Activated CD4-positive, alpha-beta T cell treated with anti-CD3 and anti-CD28 coated beads for 4 hours (primary cell): ENCODE measurements at regions not wholly inside any gene's neighbourhood (a gene's known extent, or its start where the extent isn't known, plus 50 kb on each side); places are given as distances from the start of the nearest gene placed in this dataset.

ENCODE experiments used
- DNase-seq, 2 donors: peaks; one replicate each; pipeline ENCODE4 v3.0.0-alpha.2; 2020

DNA sequence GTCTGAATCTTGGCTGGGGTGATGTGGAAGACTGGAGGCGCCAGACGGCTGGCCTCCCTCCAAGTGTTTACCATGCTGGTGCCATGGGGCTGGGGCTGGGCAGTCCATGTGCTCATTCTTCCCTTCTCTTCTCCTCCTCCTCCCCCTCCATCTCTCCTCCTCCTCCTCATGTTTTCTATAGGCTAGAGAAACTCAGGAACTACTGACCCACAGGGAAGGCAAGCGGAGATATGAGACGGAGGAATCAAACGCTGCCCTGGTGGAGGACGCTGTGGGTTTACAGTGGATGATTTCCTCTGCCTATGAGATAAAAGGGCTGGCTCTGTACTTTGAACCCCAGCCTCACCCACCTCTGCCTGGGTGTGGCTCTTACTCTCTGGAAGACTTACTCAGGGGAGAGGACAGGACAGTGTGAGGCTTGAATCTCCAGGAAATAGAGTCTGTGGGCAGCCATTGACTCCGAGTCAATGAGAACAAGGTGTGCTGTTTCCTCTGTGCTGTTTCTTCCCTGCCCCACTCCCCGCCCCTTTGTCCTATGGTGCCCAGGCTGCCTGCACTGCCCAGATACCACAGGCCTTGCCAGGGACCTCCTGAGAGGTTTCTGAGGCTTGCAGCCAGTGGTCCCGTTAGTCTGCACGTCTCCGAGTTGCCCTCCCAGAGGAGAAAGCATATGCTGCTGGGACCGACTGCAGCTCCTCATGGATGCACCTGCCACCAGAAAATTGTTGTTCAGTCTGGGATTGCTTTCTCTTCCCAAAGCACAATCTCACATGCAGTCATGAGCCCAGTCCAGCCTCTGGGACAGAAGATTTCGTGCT is 132.6 kb upstream of the ARHGAP5 start:
- no peak for DNase-seq

DNA sequence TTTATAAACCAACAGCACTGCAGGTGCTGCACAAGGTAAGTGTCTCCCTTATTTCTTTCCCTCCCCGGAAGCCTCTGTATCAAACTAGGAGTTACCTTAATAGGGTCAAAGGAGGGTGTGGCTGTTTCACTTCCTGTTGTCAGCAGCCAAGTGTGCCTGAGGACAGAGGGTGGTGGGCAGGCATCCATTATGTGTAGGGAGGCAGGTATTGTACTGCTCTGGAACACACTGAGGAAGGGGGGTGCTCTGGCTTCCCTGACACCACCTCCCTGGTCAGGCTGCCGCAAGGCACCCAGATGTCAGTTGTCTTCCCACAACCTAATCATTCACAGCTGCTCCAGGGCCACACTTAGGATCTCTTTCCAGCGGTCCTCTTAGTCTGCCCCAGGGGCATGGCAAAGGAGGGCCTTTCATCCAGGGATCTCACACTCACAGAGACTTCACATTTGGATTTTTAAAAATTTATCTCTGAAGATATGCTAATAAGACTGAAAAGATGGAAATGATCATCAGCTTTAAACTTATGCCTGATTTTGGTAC is 132.0 kb upstream of the ARHGAP5 start:
- no peak for DNase-seq

DNA sequence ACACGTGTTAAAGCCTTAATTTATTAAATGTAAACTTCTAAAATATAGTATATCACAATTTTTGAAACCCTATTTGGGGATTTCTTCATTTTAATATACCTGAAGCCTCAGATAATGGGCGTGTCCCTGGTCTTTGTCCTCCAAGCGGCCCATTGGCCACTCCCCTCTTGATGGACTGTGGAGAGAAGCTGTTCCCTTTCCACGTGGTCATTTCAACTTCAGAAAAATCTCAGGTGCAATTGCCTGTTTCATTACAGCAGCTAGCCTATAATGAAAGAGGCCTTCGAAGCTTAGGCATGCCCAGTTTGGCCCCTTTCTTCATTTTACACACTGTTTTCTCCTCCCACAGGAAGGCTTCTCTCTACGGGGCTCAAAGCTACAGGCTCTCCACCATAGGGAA is 131.4 kb upstream of the ARHGAP5 start:
- DNase-seq = no peak

DNA sequence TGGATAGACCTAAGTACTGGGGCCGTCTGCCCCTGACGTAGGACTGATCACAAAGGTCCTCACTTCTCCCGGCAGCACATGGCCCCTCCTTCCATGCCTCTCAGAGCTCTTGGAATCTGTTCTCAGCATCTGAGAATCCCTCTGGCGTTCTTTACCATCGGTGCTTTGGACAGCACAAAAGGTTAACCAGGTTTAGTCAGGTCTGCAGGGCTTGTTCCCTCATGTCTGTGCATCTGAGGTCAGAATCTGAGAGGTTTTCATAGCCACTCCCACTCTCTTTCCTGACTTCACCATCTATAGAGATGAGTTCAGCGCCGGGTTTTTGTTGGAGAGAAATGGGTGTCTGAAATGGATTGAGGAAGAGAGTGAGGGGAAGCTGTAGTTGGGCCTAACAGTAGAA is 130.0 kb upstream of the ARHGAP5 start:
- DNase-seq = no peak

DNA sequence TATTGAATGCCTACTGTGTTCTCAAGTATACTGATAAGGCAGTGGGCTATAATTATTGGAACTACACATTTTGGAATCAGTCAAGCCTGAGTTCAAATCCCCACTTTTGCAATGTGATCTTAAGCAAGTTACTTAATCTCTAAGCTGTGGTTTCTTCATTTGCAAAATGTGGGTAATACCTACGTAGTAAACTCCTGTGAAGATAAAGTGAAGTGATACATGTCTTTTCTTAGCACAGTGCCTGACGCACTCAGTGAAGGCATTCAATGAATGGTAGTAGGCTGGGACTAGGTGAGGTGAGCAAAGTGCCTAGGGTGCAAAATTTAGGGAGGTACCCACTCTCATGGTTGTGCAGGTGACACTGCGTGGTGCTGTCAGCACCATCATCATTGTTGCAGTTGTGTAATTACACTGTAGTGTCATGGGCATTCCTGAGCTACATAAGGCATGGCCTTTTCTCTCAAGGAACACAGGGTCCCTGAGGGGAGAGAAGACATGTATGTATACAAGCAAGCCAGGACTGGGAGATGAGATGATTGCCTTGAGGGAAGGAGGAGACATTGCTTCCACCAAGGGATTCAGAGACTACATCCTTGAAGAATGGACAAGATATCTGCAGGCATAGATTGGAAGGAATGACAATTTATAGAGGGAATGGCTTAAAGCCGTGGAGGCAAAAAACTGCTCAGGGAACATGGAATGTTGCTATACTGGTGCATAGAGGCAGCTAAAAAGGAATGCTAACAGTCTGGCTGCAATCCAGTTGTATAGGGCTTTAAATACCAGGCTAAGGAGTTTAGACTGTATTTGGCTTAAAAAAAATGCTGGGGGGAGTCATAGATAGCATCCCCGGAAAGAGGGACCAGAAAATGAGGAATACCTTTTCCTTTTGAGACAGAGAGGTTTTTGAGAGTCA is 129.2 kb upstream of the ARHGAP5 start:
- DNase-seq = no peak

DNA sequence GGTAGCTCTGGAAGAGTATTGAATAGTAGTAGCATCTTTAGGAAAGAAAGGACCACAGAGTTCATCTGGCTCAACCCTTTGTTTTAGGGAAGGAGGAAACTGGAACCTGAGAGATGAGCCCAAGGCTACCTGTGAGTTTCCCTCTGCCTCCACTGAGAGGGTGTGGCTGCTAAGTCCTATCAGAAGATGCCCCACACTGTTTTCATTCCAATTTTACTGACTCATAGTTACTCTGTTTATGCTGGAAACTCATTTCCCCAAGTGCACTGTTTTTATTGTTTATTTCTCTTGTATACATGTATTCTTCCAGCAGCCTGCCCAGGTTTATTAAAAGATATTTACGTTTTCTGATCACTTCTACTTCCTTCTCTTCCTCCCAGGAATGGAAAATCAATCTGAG is 127.4 kb upstream of the ARHGAP5 start:
- no peak for DNase-seq

DNA sequence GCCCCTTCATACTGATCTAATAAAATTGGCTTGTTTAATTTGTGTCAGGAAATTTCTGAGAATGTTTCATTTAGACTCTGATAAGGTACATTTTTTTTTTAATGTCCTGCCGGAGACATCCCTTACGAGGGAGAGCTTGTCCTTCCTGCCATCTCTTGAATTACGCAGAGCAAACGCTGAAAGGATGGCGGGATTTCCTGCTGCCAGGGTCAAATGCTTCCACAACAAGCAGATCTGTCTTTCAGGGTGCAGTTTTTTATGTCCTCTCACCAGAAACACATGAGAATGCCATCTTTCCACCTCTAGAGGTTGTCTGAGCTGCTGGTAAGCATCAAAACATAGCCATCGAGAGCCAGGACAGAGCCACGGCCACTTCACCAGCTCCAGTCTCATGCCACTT is 126.8 kb upstream of the ARHGAP5 start:
- DNase-seq = no peak

DNA sequence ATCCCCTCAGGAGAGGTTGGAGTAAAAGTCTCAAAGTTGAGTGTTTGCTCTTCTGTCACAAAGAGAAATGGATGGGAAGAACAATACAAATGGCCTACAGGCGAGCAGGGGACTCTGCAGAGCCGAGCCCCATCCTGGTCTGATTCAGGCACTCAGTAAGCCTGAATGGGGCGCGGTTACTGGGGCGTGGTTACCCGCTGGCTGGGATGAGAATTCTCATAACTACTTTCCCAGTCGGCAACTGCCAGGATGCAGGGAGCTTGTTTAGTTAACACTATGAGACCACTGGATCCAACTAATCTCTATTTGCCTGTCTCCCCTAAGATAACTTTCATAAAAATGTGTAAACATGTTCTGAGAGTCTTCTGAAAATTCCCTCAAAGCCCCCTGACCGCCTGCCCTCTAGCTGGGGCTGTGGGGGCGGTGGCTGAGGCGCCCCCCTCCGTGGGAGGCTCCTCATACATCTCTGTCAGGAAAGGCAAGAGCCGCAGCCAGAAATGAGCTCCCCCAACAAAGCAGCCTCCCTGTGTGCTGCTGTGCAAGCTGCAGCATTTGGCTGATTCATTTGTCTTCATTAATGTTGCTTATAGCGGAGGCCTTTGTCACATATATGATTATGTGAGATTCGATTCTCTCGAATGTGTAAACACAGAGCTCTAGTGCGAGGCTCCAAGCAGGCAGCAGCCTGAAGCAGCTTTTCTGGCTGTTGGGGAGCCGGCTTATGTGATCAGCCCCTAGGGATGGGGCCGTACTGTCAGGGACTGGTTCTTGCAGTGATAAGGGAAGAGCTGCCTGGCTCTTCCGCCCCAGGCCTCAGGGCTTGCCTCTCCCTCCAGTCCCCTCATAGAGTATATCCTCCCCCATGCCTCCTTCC is 126.1 kb upstream of the ARHGAP5 start:
- no peak for DNase-seq

DNA sequence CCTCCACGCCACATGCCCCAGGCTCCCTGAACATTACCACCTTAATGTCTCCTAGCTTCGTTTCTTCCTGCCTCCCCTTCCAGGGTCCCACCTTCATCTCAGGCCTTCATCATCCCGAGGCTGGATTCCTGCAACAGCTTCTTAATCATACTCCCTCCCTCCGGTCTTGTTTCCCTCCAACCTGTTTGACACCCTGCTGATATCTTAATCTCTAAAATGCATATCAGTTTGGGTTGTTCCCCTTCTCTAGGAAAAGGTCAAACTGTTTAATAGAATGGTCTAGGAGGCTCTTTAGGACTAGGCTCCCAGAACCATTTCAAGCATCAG is 125.5 kb upstream of the ARHGAP5 start:
- DNase-seq = no peak

DNA sequence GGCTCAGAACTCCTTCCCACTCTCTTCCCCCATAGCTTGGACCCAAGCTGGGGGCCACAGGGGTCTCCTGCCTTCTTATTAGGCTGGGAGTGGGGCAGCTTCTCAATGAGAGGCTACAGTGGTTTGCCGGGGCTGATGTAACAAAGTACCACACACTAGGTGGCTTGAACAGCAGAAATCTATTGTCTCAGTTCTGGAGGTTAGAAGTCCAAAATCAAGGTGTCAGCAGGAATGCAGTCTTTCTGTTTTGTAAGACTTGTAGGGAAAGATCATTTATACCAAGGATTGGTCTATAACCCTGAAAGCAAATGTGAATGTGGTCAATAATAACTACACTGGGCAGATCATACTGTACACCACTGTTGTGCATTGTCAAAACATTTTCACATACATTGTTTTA is 124.5 kb upstream of the ARHGAP5 start:
- DNase-seq = no peak

DNA sequence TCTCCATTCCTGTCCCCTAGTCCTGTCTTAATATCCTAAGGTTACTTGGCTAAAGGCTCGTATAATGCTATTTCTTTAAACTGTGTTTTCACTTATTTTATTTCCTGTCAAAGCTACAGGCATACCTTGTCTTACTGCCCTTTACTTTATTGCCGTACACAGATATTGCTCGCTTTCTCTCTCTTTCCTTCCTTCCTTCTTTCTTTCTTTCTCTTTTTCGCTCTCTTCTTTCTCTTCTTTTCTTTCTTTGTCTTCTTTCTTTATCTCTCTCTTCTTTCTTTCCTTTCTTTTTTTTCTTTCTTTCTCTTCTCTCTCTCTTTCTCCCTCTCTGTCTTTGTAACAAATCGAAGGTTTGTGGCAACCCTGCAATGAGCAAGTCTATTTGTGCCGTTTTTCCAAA is 123.9 kb upstream of the ARHGAP5 start:
- DNase-seq = no peak

DNA sequence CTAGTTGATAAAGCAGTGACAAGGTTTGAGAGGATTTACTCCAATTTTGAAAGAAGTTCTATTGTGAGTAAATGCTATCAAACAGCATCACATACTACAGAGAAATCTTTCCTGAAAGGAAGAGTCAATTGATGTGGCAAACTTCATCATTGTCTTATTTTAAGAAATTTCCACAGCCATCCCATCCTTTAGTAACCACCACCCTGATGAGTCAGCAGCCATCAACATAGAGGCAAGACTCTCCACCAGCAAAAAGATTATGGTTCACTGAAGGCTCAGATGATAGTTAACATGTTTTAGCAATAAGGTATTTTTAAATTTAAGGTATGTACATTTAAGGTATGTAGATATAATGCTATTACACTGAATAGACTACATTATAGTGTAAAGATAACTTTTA is 122.1 kb upstream of the ARHGAP5 start:
- DNase-seq = no peak

DNA sequence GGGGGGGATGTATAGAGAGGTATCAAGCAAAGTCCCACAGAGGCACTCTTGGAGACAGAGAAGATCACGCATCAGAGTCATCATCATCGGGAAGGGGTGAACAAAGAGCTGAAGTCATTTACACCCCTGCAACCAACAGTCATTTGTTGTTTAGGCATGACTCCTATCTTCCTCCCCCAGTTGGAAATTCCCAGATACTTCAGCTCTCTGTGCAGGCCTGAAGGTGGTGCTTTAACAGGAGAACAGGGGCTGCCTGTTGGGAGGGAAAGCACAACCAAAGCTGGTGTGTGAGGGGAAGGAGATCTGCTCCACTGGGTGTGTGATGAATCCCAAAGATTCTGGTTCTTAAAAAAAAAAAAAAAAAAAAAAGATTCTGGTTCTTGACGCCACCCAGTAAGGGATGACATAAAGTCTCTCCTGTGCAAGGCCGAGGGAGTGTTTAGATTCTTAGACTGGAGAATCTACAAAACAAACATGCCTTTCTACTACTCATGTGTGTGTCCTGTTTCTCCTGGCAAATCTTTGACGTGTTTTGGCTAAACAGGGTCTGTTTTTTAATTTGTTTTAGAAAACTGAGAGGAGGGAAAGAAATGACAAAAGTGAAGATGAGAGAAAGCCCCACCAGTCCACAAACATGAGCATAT is 121.0 kb upstream of the ARHGAP5 start:
- DNase-seq = no peak

DNA sequence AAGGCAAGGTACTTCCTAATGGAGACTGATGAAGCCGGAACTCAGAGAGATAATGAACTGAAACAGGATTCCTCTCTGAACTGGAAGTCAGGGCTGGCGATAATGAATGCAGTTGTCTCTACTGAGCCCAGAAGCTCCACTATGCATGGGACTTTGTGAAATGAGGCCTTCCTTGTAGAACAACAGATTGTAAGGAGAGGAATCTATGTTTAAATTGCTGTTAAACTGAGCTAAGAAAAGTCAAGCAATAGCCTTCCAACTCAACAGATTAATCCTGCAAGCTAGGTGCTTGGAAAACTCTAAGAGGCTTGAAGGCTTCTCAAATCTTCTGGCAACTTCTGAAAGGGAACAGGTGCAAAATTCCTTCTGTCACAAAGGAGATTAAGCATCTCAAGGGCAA is 119.5 kb upstream of the ARHGAP5 start:
- DNase-seq = no peak

DNA sequence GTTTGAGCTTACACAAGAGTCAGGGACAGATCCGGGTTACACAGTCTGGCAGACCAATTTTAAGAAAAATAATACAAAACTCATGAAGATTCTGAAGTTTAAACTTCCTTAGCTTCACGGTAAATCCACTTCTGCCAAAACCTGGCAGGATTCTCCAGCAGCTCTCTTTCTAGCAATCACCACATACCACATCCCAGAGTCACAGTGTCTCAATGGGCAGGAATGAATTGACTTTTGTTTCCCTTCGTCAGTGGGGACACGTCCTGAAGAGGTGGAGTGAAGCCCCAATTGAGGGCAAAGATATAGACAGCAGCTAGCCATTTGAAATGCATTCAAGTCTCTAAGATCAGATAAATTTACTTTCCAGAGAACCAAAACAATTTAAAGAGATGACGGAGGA is 117.1 kb upstream of the ARHGAP5 start:
- no peak for DNase-seq

DNA sequence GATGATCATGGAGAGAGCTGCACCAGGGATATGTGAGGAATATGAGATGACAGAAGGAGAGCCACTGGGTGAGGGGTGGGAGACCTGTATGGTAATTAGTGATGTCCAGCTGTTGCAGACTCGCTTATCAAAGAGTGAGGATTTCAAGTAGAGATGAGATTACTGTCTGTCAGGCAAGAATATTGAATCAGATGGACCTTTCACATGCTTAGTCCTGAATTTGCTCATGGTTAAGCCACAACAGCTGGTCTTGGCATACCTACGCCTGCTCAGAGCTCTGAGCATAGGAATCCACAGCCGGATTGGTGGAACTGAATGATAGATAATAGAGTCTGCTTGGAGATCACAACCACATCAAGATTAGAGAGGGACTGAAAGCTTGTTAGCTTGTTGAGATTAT is 115.2 kb upstream of the ARHGAP5 start:
- no peak for DNase-seq

DNA sequence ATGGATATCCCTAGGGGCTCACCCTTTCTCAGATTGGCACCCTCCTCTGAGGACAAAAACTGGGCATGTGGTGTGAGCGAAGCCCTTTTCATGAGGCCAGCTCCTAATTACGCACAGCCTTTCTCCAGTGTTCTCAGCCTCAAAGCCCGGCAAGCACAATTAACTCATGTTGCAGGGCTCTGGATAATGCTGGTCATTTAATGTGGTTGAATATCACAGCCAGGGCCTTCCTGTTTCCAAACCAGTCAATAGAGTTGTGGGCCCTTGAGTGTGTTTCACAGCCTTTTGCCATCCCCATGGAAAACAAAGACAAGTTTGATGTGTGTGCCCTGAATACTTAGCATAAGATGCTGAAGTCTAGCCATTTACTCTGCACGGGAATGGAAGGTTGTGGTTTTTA is 114.2 kb upstream of the ARHGAP5 start:
- DNase-seq = no peak

DNA sequence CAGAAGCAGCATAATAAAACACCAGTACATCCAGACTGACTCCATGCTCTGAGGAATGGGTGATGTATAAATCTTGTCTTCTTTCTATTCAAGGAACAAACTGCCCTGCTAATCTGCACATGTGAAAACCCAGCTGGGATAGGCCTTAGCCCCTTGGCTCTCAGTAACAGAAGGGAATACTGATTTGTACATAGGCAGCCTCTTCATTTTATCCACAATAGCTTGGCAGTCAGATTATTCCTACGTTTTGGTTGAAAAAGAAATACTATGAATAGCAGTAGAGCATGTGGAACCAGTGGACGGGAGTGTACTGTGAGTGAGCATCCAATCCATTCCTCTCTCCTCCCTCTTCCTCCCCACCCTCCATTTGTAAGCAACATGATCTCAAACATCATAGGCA is 113.5 kb upstream of the ARHGAP5 start:
- no peak for DNase-seq

DNA sequence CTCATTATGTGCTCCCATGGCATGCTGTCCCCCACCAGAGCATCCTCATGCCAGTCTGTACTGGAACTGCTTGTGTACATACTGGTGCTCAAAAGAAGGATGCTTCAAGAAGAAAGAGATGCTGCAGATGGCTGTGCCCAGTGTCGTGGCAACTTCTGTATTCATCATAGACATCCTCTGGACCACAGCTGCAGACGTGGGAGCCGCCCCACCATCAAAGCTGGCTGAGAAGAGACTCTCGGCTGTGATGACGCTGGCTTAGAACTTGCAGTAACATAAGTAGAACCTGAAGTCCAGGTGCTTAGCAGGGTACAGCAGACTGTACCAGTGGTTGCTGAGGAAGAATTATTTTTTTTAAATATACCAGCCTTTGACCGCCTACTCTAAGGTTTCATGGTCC is 112.6 kb upstream of the ARHGAP5 start:
- DNase-seq = no peak

DNA sequence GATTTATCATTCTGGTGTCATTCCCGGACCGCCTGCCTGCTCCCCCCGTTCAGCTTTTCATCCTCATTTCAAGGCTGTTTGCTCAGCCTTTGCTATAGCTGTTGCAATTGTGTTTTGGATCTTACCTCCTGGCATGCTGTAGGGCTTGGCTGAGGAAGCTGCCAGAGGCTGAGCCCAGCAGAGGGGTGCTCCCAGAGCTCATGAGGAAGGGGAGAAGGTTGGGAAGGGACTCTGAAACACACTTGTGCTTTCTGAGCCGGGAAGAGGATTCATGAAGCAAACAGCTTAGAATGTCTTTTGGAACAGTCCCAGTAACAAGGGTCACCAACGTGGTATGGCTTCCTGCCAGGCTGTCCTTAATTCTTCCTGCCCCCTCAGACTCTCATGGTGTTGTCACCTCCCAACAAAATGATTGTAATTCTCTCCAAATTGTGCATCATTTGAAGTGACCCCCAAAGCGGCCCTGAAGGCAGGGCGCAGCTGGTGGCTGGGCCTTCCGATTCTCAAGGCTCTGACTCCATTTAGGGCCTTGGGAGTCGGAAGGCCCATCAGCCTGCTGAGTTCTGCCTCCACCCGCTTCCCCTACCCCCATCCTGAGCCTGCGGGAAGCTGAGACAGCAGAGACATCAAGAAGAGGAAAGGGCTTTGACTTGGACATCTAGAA is 111.9 kb upstream of the ARHGAP5 start:
- no peak for DNase-seq

DNA sequence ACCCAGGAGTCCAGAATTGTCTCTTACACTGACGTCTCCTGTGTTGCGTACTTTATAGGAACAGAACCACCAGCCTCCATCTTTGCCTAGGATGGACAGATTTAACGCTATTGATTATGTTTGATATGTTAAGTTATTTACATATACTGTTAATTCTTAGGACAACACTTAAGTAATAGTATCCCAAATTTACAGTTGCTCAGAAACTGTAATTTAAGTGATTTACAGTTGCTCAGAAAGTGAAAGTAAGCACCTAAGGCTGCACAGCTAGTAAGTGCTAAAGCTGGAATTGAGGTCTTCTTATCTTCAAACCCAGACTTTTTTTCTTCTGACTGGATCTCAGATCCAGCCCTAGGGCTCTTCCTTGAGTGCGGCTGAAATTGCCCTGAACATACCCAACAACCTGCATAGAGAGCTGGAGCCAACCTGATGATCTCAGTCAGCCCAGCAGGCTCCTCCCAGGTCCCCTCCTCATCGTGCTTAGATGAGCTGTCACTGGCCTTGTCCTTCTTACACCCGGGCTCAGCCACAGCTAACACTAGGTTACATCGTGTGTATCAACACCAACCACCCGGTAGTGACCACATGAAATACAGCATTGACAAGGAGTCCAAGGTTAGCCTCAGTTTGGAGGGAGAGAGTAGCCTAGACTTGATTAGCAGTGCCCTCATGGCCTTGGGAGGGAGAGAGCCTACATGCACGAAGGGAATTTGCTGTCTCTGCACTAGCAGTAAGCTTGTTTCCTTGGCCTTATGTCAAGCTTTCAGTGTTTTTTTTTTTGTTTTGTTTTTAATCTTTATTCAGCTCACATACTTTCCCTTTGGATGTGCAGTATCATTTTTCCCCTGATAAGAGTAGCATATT is 111.1 kb upstream of the ARHGAP5 start:
- DNase-seq = no peak
